MV-4-11 (cell line): ENCODE measurements at regions not wholly inside any gene's neighbourhood (a gene's known extent, or its start where the extent isn't known, plus 50 kb on each side); places are given as distances from the start of the nearest gene placed in this dataset.

ENCODE experiments used
- DNase-seq: peaks from one replicate; lab custom pipeline; 2025; lab: John Stamatoyannopoulos, UW

DNA sequence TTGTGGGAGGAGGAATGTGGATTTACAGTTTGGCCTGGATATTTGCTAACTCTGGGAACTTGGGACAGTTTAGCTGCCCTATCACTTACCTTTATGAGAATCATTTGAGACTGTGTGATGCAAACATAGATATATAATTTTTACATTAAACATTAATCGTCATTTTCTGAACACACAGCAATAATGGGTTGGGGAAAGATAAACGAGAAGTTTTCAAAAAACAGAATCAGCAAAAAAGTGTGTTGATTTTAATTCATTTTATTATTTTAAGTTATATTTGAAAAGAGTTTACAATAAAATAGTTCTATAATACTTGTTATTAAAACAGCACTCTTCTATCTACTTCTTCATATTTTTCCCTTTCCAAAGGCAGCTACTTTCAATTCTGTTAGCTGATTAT lies 813.3 kb downstream of the SLC4A3 start:
- no peak for DNase-seq

DNA sequence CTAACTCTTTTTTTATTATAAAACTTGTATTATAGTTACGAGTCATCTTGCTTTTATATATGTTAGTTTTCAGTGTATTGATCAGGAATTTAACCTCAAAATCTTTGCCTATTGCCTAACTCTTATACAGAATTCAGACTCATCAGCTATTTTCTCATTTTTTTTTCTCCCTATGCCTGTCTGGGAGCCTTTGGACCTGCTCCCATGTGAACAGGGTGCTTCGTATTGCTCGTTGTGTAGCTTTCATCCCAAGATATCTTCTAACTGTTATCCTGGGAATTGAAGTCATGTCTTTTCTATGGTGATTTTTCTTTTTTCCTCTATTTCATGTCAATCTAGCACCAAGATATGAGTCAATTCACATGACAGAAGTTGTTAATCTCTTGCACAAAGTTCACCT lies 814.0 kb downstream of the SLC4A3 start:
- DNase-seq, result no peak

DNA sequence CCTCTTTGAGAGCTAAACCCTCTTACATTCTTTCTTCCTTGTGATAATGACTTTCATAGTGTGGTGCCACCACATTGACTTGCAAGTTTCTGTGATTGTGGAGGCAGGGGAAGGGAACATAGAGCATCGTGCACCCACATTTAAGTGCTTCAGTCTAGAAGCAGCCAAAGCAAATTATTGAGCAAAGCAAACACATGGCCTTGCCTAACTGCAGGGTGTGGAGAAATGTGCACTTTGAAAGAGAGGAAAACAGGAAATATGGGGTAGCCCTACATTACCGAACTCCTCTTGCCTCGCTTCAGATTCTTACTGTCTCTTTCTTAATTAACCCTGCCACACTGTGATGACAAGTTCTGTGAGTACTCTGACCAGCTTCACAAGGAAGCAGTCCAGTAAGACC lies 814.6 kb downstream of the SLC4A3 start:
- DNase-seq, result peak; percentile 16

DNA sequence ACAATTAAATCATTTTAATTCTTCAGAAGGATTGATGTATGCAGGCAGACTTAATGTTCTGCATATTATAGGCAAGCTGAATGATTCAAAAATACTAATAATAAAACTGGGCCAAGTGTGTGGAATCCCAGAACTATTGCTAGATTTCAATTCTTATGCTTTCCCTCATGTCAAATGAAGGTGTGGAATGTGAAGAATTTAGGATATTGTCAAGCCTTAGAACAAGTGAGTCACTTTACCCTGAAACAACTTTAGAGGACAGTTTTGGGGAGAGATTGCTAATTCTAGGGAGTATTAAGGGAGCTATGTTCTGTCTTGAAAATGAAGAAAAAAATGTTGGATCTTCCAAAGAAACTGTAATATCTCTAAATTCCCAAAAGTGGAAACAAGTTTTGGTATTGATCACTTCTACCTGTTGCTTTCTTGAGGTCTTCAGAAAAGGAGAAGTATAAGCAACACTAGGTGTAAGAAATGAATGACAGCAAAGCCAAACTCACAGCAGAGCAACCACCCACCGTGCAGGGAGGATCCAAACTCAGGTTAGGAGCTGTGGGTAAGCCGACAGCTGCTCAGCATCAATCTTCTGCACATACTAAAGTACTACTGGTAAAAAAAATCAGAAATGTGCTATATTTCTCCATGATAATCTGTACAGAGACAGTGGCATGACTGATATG lies 818.1 kb downstream of the SLC4A3 start:
- DNase-seq, result no peak

DNA sequence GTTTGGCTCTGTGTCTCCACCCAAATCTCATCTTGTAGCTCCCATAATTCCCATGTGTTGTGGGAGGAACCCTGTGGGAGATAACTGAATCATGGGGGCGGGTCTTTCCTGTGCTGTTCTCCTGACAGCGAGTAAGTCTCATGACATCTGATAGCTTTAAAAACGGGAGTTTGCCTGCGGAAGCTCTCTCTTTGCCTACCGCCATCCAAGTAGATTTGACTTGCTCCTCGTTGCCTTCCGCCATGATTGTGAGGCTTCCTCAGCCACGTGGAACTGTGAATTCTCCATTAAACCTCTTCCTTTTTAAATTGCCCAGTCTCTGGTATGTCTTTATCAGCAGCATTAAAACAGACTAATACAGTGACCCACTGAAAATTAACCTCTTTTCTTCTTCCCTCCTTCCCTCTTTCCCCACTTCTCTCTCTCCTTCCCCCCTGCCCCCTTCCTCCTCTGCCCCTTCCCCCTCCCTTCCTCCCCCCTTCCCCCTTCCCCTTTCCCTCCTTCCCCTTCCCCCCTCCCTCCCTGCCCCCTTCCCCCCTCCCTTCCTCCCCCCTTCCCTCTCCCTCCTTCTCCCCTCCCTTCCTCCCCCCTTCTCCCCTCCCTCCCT lies 818.8 kb downstream of the SLC4A3 start:
- DNase-seq, result no peak

DNA sequence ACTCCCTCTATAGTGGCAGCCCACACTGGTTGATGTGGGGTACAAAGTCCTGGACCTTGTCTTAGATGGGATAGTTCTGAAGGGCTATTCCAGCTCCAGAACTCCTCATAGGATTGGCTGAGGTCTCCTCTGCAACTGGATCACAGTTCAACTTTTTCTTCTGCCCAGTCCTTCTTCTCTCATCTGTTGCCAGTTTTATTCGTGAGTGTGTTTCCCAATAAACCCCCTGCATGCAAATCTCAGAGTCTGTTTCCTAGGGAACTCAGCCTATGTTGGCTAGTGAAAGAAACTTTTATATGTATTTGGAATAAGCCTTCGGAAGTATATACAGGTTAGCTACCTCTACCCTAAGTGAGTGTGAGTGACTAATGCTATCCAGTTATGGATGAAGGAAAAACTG lies 823.4 kb downstream of the SLC4A3 start:
- DNase-seq, result no peak

DNA sequence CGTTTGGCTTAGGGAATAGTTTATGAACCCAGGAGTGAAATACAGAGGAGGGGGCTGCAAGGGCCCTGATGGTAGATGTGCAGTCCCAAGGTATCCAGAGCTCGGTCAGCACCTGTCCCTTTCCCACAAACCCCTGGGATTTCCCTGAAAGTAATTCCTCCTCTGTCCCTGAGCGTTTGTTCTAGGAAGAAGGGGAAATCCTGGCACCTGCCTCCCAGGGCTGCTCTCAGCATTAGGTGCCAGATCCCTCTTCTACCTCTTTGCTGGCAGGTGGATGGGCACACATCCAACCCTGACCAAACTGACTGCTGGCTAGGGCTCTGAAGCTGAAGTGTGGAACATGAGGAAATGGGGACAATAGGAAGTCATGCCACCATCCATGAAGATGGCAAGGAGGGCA lies 824.0 kb downstream of the SLC4A3 start:
- no peak for DNase-seq

DNA sequence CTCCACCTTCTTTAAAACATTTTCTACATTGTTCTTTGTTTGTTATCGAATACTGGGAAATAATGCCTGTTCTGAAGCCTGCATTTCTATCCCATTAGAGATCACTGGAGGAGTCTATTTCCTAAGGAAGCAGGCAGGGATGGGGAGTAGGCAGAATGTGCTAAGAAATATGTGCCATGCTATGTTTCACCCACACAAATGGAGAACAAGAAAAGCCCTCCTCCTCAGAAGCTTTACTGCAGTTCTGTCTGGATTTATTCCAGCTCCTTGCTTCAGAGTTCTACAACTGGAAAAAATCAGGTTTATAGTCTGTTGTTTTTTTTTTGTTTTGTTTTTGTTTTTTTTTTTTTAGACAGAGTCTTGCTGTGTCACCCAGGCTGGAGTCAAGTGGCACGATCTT lies 825.1 kb downstream of the SLC4A3 start:
- DNase-seq, result no peak

DNA sequence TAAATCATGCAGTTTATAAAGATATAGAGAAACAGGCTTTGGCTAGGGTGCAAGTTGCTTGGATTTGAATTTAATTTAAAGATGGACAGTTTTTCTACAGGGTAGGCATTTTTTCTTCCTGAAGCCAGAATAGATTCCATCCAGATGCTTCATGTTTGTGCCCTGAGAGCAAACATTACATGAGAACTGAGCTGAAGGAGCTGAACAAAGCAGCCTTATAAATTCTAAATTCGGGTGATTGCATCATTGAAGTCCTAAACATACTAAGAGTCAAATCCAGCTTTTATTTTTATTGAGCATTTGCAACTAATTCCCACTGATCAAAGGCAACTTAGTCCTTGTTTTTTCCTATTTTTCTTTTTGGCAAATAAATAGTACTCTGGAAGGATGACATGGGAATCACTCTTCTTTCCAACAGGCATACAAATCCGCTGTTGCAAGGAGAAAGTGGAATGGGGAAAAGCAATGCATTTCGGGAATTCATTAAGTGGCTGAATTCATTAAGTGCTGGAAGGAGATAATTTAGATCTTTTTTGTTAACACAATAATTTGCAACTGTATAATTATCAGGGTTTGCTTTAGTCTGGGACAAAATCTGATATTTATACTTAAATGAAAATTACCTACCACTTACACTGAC lies 828.0 kb downstream of the SLC4A3 start:
- no peak for DNase-seq

DNA sequence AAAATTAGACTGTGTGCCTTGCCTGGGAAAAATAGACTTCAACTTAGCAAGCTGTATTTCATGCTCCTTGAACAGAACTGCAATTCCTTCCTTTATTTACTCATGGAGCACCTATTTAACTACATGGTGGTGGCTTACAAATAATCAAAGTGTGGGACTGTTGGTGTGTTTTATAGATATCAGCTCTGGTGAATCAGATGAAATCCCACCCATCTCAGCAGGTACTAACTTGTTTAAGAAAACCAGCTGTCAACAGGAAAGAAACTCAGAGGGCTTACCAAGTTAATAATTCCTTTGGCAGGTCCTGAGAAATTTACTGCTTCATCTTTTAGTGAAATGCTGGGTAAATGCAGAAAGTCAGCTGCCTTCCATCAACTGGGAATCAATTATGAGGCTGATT lies 830.6 kb downstream of the SLC4A3 start:
- no peak for DNase-seq

DNA sequence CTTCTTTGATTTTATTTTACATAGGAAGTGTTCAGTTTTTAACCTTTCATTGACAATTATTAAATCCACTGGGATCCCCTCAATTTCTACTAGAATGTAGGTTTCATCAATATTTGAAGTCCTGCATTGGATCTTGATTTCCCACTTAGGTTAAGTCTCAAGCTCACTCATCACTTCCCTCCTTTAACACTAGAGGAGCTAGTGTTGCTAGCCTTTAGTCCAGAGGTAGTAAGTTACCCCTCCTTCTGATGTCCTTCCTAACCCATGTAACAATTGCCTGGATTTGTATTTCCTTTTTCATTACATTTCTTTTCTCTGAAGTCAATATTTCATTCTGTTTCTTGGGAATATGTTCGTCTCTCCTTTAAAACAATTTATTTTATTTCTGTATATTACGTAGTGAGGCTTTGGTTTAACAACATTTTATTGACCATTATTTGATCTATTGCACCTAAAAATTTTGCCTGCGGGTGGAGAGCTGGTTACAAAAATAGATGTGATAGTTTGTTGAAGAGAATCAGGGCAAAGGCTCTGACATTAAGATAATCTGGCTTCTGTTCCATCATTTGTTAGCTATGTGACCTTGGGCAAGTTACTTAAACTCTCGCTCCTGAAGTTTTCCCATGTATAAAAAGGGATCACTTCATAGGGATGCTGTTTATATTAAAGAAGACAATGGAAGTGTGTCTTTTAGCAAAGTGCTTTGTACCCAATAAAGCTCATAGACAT lies 833.0 kb downstream of the SLC4A3 start:
- no peak for DNase-seq

DNA sequence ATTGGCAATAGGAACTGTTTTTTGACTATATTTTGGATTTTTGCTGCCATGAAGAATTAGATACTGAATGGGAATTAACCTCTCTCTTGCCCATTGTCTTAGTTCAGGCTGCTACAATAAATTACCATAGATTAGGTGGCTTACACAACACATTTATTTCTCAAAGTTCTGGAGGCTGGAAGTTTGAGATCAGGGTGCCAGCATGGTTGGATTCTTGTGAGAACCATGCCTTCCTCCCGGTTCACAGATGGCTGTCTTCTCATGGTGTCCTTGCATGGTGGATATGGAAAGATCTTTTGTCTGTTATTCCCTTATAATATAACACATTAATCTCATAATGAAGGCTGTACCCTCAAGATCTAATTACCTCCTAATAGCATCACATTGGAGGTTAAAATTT lies 836.4 kb downstream of the SLC4A3 start:
- no peak for DNase-seq

DNA sequence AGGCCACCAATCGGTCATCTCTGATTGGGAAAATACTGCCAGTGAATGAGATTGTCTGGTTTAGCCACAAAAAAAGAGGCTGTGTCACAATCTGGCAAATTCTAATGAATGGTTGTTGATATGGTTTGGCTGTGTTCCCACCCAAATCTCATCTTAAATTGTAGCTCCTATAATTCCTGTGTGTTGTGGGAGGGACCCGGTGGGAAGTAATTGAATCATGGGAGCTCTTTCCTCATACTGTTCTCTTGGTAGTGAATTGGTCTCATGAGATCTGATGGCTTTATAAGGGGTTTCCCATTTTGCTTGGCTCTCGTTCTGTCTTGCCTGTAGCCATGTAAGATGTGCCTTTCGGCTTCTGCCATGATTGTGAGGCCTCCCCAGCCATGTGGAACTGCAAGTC lies 838.3 kb downstream of the SLC4A3 start:
- no peak for DNase-seq

DNA sequence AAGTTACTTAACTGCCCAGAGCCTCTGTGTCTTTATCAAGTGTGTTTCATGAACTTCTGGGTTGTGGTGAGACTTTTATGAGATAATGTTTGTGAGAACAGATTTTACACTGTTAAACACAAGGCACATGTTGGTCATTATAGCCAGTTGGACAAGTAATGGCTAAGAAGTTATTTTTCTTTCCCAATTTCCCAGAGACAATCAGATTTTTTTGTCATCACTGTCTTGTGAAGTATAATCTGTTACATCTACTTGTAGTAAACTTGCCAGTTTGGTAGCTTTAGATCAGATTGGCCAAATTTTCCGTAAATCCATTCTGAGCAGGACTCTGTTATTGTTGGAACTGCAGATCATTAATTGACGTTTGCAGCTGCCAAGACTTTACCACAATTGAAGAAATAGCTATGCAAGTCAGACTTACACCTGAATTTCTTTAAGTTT lies 838.8 kb downstream of the SLC4A3 start:
- DNase-seq, result no peak

DNA sequence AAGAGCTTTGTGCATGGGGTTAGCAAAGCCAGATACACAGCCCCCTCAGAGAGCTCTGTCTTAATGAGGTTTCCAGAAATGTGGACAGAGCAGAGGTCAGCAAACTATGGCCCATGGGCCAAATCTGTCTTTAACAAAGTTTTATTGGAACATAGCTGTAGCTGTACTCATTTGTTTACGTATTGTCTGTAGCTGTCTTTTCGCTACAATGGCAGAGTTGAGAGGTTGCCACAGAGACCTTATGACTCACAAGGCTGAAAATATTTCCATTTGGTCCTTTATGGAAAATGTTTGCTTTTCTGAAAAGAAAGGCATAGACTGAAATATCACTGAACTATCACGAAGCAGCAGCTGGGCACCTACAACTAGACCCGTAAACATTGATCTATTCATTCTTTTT lies 841.8 kb downstream of the SLC4A3 start:
- DNase-seq, result no peak

DNA sequence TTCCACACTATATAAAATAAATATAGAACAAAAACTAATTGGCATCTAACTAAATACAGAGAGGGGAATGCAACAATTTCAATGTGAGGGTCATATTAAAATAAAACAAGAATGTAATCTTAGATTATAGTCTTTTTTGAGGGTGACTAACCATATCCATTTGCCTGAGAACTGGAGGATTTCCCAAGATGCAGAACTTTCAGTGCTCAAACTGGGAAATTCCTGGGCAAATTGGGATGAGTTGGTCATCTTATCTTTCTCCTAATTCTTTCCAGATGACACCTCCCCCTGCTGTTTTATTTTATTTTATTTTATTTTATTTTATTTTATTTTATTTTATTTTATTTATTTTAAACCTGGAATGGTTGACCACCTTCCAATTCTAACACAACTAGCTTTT lies 846.2 kb downstream of the SLC4A3 start:
- DNase-seq, result no peak

DNA sequence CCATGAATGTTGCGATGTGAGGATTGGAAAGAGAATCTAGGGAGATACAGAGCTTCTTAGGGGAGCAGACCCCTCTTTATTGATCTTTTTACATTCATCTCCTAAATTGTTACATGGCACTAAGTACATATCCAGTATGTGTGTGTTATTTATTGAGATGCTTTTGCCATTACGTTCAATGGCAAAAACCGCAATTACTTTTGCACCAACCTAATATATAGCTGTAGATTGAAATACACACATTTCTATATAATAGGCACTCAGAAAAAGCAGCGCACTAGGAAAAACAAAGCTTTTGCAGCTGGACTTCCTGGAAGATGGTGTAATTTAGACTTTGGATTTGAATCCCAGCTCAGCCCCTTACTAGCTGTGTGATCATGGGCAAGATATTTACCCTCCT lies 849.4 kb downstream of the SLC4A3 start:
- DNase-seq, result no peak

DNA sequence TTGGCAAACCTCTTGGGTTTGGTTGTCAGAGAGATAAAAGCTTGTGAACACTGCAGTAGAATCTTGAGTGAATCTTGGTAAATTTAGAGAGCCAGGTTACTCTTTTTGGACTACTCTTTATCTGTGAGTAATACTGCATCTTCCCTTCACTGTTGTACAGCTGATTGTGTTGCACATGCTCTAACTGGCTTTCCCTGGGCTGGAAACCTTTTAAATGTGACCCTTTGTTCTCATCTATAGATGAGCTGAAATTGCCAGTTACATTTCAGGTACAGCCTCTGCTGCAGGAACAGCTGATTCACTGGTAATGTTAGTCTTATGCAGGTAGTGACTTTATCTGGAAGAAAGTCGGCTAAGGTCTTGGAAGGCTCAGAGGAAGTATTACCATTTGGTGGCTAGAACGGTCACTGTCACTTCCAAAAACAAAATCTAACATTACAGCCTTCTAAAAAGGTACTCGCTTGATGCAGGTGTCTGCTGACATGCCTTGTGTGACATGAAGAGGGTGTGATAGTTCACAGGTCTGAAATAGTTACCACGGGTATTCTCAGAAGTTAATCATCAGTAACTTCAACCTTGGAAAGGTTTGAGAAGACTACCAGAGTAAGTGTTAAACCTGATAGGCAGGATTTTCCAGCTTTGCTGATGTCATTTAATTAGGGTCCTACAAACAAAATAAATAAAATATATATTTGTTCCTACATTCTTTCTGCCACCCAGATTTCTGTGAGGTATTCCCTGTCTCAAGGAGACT lies 851.1 kb downstream of the SLC4A3 start:
- no peak for DNase-seq

DNA sequence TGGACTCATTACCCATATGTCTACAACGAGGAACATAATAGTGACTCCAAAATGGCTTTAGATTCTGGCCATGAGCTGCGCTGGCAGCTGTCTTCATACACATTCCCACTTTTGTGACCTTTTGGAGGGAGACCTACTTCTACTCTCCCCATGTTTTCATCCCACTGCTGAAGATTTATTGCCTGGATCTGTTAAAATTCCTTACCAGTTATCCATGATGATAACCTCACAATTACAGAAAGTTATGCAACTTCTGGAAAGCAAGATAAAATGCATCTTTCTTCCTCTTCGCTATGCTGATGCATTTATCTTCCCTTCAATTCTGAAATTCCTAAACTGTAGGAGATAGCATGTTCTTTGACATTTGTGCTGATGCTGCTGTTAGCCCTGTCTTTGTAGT lies 855.3 kb downstream of the SLC4A3 start:
- no peak for DNase-seq

DNA sequence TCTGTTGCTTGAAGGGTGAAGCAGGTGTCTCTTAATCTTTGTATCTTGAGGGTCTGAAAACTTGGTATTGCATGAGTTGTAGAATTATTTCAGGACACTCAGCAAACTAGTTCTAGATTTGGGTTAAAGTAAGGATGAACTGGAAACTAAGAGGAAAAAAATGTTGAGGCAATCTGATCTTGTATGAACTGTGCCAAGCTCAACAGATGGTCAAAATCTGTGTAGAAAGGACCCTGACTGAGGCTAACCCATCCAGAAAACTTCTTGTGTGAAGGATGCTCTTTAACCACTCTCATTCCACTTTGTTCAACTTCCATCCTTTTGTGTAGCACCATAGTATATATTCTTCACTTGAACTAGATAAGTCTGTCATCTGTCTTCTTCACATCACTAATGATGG lies 861.7 kb downstream of the SLC4A3 start:
- no peak for DNase-seq

DNA sequence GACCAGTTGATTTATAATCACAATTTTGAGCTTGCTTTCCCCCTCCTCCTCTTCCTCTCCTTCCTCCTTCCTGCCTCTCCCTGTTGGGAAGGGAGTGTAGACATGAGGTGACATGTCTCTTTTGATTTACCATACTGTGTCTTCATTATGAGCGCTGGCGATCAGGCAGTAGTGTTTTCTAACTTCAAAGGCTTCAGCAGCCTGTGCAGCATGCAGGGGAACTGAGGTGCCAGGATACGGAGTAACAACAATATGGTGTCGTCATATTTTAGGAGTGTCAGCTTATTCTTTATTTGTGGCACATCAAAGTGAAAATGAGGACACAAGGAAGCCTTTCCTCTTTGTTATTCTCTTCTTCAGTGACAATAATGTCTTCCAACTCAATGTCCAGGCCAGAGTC lies 864.2 kb downstream of the SLC4A3 start:
- DNase-seq, result no peak

DNA sequence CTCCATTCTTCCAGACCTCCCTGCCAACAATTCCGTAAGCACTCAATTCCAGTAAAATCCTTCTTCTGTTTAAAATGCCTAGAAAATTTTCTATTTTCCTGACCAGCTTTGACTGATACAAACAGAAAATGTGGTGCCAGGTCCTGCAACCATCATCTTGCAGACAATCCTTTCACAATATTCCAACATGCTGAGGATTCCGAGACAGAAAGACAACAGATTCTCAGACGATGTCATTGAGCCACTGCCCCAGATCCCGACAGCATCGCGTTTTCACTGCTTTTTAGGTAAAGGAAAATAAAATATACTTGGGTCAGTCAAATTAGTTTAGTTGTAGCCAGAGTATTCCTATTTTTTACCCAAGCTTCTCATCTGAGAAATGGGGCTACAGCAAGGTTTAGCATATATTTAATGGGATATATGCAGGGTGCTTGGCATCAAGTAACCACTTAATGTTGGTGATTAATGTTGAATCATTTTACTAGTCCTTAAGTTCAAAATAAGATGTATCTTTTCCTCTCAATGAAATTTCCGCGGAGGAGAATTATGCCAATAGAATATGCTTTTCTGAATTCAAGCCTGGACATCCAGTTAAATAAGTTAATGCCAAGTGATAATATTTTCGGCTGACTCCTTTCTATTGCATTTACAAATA lies 866.6 kb downstream of the SLC4A3 start:
- no peak for DNase-seq
